HG03439 (cell line): ENCODE measurements at regions not wholly inside any gene's neighbourhood (a gene's known extent, or its start where the extent isn't known, plus 50 kb on each side); places are given as distances from the start of the nearest gene placed in this dataset.

ENCODE experiments used
- ATAC-seq: cut with Tn5 transposase; IDR thresholded peaks from one replicate; pipeline ENCODE4 v1.9.1; 2021; ENCODE audit warnings: mild to moderate bottlenecking, moderate library complexity; ENCODE audit not compliant: unreplicated experiment

- ATAC-seq: no peak
Observed at GRCh38 chr7:118563311-118563710, 338.8 kb downstream of the ANKRD7 start.

DNA sequence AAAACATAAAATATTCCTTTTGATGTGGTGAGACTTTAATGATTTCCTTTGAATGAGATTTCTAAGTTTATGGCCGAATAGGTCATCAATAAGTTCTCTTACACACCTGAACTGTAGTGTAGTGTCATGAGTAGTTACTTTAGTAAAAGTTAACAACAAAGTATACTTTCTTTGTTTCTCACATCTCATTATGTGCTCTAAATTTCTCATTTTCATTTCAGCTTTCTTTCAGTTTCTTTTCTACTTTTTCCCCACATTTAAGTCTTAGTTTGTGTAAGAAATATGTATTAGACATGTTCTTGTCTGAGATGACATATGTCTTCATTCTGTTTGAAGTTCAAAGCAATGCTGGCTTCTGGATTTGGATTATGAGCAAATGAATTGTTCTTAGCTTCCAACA is 348.1 kb downstream of the ANKRD7 start:
- no peak for ATAC-seq

GRCh38 chr7:118573085-118573484 is 348.6 kb downstream of the ANKRD7 start:
- ATAC-seq: no peak

- ATAC-seq: no peak
Observed at GRCh38 chr7:118575393-118575948, 351.0 kb downstream of the ANKRD7 start.

GRCh38 chr7:118580743-118581382 is 356.4 kb downstream of the ANKRD7 start:
- no peak for ATAC-seq

DNA sequence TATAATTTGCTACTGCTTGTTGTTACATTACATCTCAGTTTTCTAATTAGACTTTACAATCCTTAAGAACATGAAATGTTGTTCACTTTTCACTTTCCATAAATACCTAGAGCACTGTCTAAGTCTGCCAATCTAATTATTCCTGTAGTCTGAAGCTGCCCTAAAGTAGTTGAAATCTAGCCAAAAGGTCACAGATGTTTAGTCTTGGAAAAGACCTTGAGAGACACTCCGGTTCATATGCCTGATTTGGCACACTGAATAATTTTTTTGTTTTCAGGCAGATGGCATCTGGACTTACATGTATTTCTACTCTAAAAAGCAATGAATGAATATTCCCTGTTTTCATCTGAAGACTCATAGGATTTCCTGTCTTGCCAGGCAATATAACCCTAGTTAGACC is 359.1 kb downstream of the ANKRD7 start:
- no peak for ATAC-seq

DNA sequence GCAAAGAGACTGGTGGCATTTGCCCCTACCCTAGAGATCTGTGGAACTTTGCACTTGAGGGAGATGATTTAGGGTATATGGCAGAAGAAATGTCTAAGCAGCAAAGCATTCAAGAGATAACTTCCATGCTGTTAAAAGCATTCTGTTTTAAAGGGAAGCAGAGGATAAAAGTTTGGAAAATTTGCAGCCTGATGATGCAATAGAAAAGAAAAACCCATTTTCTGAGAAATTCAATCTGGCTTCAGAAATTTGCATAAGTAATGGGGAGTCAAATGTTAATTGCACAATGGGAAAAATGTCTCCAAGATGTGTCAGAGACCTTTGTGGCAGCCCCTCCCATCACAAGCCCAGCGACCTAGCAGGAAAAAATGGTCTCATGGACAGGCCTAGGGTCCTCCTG is 361.7 kb downstream of the ANKRD7 start:
- no peak for ATAC-seq

DNA sequence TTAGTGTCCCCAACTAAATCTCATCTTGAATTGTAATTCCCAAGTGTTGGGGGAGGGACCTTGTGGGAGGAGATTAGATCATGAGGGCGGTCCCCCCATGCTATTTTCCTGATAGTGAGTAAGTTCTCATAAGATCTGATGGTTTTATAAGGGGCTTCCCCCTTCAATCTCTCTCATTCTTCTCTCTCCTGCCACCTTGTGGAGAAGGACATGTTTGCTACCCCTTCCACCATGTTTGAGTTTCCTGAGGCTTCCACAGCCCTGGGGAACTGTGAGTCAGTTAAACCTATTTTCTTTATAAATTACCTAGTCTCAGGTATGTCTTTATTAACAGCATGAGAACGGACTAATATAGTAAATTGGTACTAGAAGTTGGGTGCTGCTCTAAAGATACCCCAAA is 365.6 kb downstream of the ANKRD7 start:
- peak; percentile 66 for ATAC-seq

- ATAC-seq: no peak
Observed at GRCh38 chr7:118602090-118602489, 377.6 kb downstream of the ANKRD7 start.

- no peak for ATAC-seq
Observed at GRCh38 chr7:118606602-118607001, 382.1 kb downstream of the ANKRD7 start.

GRCh38 chr7:118609207-118609606 is 384.7 kb downstream of the ANKRD7 start:
- no peak for ATAC-seq

DNA sequence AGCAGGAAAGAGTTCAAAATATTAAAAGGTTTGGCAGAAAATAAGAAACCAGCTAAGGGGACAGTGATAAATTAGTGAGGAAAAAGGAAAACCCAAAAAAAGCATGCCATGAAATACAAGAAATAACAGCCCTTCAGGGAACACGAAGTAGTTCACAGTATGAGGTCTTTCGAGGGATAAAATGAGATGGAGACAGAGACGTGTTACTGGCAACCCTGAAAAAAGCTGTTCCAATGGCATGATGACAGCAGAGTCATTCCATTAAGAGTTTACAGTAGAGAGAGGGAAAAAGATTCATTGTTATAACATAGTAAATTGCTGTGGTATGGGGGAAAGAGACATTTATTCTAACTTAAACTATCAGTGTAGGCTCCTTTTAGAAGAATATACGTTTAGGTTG is 391.2 kb downstream of the ANKRD7 start:
- ATAC-seq: no peak

DNA sequence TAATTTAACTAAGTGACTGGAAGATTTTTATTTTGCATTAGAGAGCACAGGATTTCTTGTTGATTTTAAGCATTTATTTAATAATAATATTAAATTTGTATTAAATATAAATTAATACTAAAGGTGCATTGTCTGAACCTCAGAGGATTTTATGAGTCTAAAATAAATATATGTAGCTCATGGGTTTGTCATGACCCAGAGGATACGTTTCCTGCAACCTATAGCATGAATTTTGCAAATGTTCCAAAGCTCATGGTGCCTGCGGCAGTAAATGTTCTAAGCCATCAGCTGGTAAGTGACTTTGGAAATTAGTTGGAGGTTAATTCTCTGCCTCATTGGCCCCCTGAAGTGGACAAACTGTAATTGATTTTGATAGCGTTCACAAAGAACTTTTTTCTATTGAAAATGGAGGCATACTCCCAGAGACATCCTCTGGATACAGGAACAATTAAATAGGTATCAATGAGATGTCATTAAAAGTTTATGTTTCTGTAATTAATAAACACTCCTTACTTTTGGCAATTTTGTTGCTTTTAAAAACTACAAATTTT is 397.4 kb downstream of the ANKRD7 start:
- no peak for ATAC-seq

GRCh38 chr7:118626739-118627138 is 402.2 kb downstream of the ANKRD7 start:
- no peak for ATAC-seq

GRCh38 chr7:118627467-118627866 is 403.0 kb downstream of the ANKRD7 start:
- no peak for ATAC-seq

- ATAC-seq: no peak
Observed at GRCh38 chr7:118629898-118630438, 405.5 kb downstream of the ANKRD7 start.

DNA sequence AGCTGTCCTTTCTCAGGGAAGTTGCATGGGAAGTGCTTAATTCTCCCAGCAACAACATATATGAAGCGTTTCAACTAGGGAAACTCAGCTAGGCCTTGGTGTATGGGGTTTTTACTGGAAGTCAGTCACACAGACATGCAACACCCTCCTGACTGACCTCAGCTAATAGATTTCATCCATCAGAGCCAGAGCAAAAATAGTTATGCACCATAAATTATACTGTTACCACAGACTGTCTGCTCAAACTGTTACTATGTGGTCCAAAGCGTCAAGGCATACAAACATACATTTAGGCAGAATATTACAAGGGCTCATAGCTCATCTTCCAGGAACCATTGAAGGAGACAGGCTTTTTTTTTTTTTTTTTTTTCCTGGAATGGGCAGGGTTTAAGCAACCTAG is 417.9 kb downstream of the ANKRD7 start:
- no peak for ATAC-seq

GRCh38 chr7:118644346-118644745 is 419.8 kb downstream of the ANKRD7 start:
- no peak for ATAC-seq

DNA sequence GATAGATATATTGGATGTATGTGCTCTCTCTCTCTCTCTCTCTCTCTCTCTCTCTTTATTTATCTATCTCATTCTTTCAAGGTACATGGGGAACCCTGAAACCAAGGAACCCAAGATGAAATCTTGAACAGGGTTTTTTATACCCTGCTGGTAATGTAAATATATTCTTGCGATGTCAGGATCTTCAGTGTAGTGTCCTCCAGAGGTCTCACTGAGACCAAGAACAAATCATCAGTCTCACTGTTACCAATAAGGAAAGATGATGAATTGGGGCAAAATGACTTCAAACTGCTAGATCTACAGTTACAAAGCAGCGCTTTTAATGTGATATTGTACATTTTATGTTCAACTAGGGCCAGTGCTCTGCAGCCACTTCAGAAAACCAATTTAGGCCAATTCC is 423.5 kb downstream of the ANKRD7 start:
- no peak for ATAC-seq

GRCh38 chr7:118657391-118658005 is 433.0 kb downstream of the ANKRD7 start:
- ATAC-seq: no peak

DNA sequence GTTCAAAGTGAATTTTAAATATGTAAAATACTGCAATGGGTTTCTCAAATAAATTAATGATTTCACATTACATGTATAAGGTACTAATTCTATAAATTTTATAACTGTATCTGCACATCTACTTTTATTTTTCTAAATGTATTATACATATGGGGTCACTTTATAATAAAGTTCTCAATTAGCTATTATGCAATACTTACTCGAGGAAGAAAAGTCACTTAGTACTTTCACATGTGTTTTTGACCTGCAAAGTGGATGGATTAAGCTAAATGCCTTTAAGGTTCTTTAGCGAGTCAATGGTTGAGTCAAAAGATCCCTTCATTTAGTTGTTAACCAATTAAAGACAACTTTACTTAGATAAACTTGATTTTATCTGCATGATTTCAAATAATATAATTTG is 437.8 kb downstream of the ANKRD7 start:
- ATAC-seq: no peak

DNA sequence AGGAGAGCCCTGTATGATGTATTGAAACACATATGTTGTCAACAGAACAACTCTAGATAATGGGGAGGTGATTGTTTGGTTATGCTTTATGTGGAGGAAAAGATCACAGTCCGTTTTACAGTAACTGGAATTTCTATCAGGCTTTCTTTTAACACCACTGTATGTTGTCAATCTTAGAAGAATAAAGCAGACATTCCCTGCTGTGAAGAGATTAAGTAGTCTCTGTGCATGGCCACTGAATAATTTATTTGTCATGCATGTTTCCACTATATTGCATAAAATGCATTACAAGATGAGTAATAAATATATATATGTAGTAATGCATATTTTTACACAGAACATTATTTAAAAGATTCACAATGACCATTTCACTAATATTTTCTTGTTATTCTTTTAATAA is 440.0 kb downstream of the ANKRD7 start:
- no peak for ATAC-seq
